ENCODE measurements at regions not wholly inside any gene's neighbourhood (a gene's known extent, or its start where the extent isn't known, plus 50 kb on each side); places are given as distances from the start of the nearest gene placed in this dataset.

DNA sequence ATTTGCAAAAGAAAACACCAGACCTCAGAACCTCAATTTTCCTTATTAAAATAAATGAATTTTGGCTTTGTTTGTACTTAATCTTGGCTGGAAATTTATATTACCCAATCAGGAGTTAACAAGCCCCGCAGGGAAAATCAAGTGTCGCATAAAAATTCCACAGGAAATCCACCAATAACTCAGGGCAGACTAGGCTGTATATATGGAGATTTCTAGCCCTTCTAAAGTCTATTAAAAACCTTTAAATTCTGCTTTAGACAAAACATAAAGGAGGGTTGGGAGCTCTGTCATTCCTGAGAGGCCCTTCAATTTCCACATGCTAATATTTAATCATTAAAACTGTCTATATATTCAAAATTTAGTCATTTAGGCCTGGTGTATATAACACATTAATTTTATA is 434.7 kb downstream of the CDH11 start:
- Histone ChIP-seq H3K27me3 (ENCODE audit: insufficient read depth, low read length) (no peaks in the 10 kb centered on the region), H4K20me1 (ENCODE audit: control insufficient read depth, insufficient read depth, insufficient read length) (no peaks in the 10 kb centered on the region), H3K23ac (ENCODE audit: insufficient read length, low read depth, low read length) (no peak overlapping the region), H3T11ph (ENCODE audit: low read length) (no peak overlapping the region), H3K9ac (ENCODE audit: extremely low read depth, insufficient read length, low read length) (no peak overlapping the region), H2BK120ac (ENCODE audit: low read depth, low read length, poor library complexity, severe bottlenecking) (no peak overlapping the region), H3K79me2 (ENCODE audit: insufficient read depth, low read length) (no peaks in the 10 kb centered on the region), H3K4me2 (ENCODE audit: insufficient read depth, insufficient read length, low read length) (no peak overlapping the region), H3K27ac (ENCODE audit: insufficient read length, low read depth, low read length) (no peak overlapping the region), H4K91ac (ENCODE audit: insufficient read length, low read depth, low read length) (no peak overlapping the region), H3K4ac (ENCODE audit: low read depth, low read length) (no peak overlapping the region), H2BK20ac (ENCODE audit: low read depth, low read length, poor library complexity, severe bottlenecking) (no peak overlapping the region), H3K14ac (ENCODE audit: insufficient read depth, low read length) (no peak overlapping the region), H2BK5ac (ENCODE audit: insufficient read length, low read length) (no peak overlapping the region), H2BK15ac (ENCODE audit: low read depth, low read length) (no peak overlapping the region), H3K79me1 (ENCODE audit: insufficient read depth, low read depth, low read length, poor library complexity, severe bottlenecking) (no peaks in the 10 kb centered on the region), H3K23me2 (ENCODE audit: insufficient read length, low read depth, low read length, poor library complexity, severe bottlenecking) (no peaks in the 10 kb centered on the region), H2BK12ac (ENCODE audit: insufficient read length, low read depth, low read length) (no peak overlapping the region), H3K56ac (ENCODE audit: insufficient read length, low read depth, low read length) (no peak overlapping the region), H2AFZ (ENCODE audit: low read length) (no peak overlapping the region), H3K9me3 (ENCODE audit: control insufficient read depth, low read depth, low read length) (no peaks in the 10 kb centered on the region), H3K18ac (ENCODE audit: insufficient read length, low read depth, low read length) (no peak overlapping the region), H3K4me1 (ENCODE audit: insufficient read depth, low read length) (no peaks in the 10 kb centered on the region), H4K5ac (ENCODE audit: insufficient read length, low read depth, low read length) (no peak overlapping the region), H2AK5ac (ENCODE audit: insufficient read length, low read length) (no peak overlapping the region), H4K8ac (replicated peaks; ENCODE audit: insufficient read length, low read depth, low read length) (no peak overlapping the region)
- DNase-seq = no peak
- Mint-ChIP-seq H3K27ac (no peak overlapping the region), H3K4me1 (no peaks in the 10 kb centered on the region), H3K36me3 (ENCODE audit: insufficient read depth in 1 of 3, low read depth in 3 of 3) (no peaks in the 10 kb centered on the region; a peak in 1 of 7 replicates), H3K4me3 (no peak overlapping the region), H3K27me3 (ENCODE audit: low read depth) (peaks cover 3% of the 10 kb centered on the region; the same call in 1 of the 2 replicates), H3K9me3 (peaks cover 0 to 5% of the 10 kb centered on the region in 2 experiments; a peak in 3 of 5 replicates)
- TF ChIP-seq, protein P1, sequence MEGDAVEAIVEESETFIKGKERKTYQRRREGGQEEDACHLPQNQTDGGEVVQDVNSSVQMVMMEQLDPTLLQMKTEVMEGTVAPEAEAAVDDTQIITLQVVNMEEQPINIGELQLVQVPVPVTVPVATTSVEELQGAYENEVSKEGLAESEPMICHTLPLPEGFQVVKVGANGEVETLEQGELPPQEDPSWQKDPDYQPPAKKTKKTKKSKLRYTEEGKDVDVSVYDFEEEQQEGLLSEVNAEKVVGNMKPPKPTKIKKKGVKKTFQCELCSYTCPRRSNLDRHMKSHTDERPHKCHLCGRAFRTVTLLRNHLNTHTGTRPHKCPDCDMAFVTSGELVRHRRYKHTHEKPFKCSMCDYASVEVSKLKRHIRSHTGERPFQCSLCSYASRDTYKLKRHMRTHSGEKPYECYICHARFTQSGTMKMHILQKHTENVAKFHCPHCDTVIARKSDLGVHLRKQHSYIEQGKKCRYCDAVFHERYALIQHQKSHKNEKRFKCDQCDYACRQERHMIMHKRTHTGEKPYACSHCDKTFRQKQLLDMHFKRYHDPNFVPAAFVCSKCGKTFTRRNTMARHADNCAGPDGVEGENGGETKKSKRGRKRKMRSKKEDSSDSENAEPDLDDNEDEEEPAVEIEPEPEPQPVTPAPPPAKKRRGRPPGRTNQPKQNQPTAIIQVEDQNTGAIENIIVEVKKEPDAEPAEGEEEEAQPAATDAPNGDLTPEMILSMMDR (conservative IDR thresholded peaks at IDR 0.05) = no peak
- no CpG with 5 or more reads among the region's 2 CpGs for WGBS (ENCODE audit: extremely low coverage, insufficient read length, low lambda C conversion rate)

Measured in H9 (cell line).